GM12864 (cell line): ENCODE measurements at regions not wholly inside any gene's neighbourhood (a gene's known extent, or its start where the extent isn't known, plus 50 kb on each side); places are given as distances from the start of the nearest gene placed in this dataset.

ENCODE experiments used
- DNase-seq: peaks from one replicate; pipeline ENCODE4 v3.0.0-alpha.2; 2011; ENCODE audit warnings: low read depth
- H3K4me3 ChIP-seq: 2 replicates; pipeline ENCODE4 v1.5.1; 2011; ENCODE audit warnings: mild to moderate bottlenecking, low read depth, low read length, control low read depth
- TF ChIP-seq, protein P1 (sequence below): IDR thresholded peaks from 2 replicates; pipeline ENCODE4 v1.5.1; 2011; ENCODE audit warnings: low read depth, mild to moderate bottlenecking, moderate library complexity, low read length, control low read depth, inconsistent platforms; ENCODE audit errors: missing control alignments

DNA sequence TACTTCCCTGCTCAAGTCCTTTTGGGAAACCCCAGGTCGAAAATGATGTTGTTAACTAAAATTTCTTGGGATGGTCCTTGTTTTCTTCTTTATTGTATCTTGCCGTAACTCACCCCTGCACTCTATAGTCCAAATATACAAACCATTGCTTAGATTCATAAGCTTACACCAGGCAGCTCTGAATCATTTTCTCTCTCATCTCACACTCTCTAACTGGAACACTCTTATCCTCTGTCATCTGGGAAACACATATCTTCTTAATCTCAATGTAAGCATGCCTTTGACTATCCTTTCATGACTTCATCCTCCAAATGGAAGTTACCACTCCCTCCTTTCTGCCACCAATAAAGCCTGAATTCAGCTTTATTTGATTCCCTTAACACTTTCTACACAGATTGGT lies 175.8 kb upstream of the ANK3 start:
- TF ChIP-seq, protein P1, sequence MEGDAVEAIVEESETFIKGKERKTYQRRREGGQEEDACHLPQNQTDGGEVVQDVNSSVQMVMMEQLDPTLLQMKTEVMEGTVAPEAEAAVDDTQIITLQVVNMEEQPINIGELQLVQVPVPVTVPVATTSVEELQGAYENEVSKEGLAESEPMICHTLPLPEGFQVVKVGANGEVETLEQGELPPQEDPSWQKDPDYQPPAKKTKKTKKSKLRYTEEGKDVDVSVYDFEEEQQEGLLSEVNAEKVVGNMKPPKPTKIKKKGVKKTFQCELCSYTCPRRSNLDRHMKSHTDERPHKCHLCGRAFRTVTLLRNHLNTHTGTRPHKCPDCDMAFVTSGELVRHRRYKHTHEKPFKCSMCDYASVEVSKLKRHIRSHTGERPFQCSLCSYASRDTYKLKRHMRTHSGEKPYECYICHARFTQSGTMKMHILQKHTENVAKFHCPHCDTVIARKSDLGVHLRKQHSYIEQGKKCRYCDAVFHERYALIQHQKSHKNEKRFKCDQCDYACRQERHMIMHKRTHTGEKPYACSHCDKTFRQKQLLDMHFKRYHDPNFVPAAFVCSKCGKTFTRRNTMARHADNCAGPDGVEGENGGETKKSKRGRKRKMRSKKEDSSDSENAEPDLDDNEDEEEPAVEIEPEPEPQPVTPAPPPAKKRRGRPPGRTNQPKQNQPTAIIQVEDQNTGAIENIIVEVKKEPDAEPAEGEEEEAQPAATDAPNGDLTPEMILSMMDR: no peak
- no peak for DNase-seq
- no peak overlapping the region for H3K4me3 ChIP-seq

DNA sequence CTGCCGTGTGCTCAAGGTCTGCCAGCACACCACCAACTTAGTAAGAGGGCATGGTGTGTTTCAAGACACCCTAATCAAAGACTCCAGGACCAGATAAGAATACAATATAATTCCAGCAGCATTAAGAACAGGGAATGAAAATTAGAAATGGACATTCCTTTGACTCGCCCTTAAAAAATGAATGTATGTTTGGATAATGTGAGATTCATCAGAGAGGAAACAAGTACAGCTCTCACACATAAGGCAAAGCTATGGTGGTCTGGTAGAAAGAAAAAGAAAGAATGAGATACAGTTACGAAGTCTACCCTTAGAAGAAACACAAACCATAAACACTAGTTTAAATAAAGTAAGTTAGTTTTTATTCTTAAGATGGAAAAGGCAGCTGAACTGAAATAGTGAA lies 174.8 kb upstream of the ANK3 start:
- TF ChIP-seq, protein P1: no peak
- no peak overlapping the region for H3K4me3 ChIP-seq
- no peak for DNase-seq

DNA sequence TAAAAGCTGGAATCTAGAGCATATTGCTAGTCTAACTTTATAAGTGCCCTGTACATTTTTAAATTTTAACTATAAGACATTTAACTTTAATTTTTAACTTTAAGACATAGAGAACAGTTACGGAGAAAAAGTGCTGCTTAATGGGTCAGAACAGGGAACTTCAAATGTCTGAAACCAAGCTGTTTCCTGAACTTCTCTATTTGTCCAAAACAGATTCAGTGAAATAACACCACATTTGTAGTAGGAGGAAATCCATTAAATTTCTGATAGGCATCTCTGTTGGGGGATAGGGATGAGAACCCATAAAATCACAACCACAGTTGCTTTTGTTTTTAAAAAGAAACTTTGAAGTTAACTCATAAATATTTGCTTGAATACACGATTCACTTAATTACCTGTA lies 170.8 kb upstream of the ANK3 start:
- H3K4me3 ChIP-seq: no peak overlapping the region
- TF ChIP-seq, protein P1: no peak

DNA sequence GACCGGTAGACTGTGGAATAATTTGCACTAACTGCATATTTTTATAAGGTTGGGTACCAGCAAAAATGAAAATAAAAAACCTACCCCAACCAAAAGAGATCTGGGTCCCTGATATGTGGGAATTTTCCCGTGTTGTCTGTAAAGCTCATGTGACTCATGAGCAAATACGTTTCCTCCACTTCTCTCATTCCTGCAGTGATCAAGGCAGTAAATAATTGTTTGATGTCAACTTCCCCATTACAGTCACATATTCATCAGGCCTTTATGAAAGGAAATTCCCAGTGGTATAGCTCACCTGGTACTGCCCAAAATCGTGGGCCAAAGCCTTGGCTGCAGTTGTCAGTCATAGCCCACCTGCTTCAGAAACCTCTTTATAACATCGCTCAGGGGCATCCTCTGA lies 166.0 kb upstream of the ANK3 start:
- TF ChIP-seq, protein P1: no peak
- no peak for DNase-seq
- H3K4me3 ChIP-seq: no peak overlapping the region

More for the DNA sequence above, 170.8 kb upstream of the ANK3 start:
- no peak for DNase-seq

DNA sequence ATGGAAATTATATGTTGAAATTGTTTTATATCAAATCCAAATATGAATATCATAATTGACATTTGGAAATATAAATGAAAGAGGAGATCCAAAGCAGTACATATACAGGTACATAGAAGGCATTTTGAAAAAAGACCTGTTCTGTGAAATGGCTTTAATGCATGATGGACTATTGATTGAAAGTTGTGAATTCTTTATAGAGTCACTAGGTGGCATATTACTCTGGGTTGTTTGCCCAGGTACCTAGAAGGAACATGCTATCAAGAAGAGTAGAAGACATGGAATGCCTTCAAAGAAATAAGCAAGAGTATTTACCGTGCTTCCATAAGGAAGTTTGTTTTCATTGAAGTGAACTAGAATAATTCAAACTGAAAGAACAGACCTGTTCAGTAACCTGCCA lies 160.0 kb upstream of the ANK3 start:
- TF ChIP-seq, protein P1: no peak
- no peak overlapping the region for H3K4me3 ChIP-seq
- no peak for DNase-seq

DNA sequence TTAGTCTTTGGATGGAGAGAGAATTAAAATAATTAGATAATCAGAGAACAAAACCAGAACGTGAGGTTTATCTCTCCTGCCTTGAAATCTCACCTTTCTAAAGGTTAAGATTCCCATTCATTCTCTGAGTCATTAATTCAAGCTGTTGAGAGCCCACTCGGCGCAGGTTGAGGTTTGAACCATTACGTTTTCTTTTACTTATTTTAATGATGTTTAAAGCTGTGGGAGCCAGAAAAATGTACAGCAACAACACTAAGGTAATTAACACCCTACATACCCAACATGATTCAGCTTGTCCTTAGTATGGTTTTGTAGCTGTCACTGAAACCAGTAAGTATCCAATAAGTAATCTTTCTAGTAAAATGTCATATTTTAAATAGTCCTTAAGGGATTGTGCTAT lies 153.0 kb upstream of the ANK3 start:
- DNase-seq: no peak
- TF ChIP-seq, protein P1: no peak
- H3K4me3 ChIP-seq: no peak overlapping the region

DNA sequence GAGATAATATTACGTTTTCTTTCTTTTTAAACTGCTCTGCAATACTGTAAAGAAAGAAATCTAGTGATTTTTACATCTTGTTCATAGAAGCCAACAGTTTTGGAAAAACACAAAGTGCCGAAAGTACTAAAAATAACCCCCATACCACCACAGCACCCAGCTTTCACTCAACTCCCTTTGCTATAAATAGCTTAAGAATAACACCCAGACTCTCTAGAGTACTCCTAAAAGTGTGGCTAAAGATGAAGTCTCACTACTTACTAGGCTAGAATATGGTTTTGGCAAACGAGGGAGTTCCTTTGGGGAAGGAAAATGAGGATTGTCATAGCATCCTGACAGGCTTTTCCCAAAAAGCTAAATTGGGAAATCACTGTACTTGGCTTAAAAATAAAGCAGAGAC lies 151.8 kb upstream of the ANK3 start:
- DNase-seq: no peak
- TF ChIP-seq, protein P1: no peak

More for the DNA sequence above, 151.8 kb upstream of the ANK3 start:
- H3K4me3 ChIP-seq: no peak overlapping the region
